Skeletal muscle satellite cell (primary cell): ENCODE measurements at regions not wholly inside any gene's neighbourhood (a gene's known extent, or its start where the extent isn't known, plus 50 kb on each side); places are given as distances from the start of the nearest gene placed in this dataset.

Experiments
- H3K27me3 ChIP-seq: 2 replicates; pipeline ENCODE4 v1.7.0; 2013; ENCODE audit warnings: low read length; ENCODE audit not compliant: control insufficient read depth, insufficient read depth
- H3K36me3 ChIP-seq: 2 replicates; pipeline ENCODE4 v1.7.0; 2013; ENCODE audit warnings: mild to moderate bottlenecking, control low read depth, low read length; ENCODE audit not compliant: insufficient read depth
- H3K4me1 ChIP-seq: 2 replicates; pipeline ENCODE4 v1.7.0; 2013; ENCODE audit warnings: low read length; ENCODE audit not compliant: control insufficient read depth, insufficient read depth
- H3K4me2 ChIP-seq: 2 replicates; pipeline ENCODE4 v1.7.0; 2013; ENCODE audit warnings: mild to moderate bottlenecking, low read length
- H3K4me3 ChIP-seq: 2 replicates; pipeline ENCODE4 v1.7.0; 2013; ENCODE audit warnings: low read length
- H3K9ac ChIP-seq: 2 replicates; pipeline ENCODE4 v1.7.0; 2013; ENCODE audit warnings: mild to moderate bottlenecking, low read depth, low read length, moderate library complexity
- H3K9me3 ChIP-seq: replicated peaks from 2 replicates; pipeline ENCODE4 v1.7.0; 2013; ENCODE audit warnings: mild to moderate bottlenecking, control low read depth, low read length

DNA sequence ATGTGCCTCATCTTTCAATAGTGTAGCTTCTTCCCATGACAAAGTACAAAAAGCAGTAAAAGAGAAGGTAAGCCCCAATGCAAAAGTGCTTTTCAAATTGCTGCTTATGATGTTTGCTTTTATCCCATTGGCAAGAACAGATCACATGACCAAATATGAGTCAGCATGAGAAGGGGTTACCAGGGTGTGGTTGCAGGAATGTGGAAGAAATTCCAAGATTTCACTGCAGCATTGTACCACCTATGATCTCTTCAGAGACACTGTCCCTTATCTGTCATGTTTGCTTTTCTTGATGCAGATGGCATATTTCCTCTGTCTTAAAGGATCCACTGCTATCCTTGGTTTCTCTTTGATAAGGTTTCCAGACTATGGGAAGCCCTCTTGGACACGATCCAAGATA, 1006.9 kb upstream of the PRMT6 start:
- Histone ChIP-seq H3K4me1 (no peaks in the 10 kb centered on the region), H3K4me2 (no peak overlapping the region), H3K4me3 (no peak overlapping the region), H3K9me3 (peaks cover 6% of the 10 kb centered on the region), H3K36me3 (no peaks in the 10 kb centered on the region), H3K9ac (no peak overlapping the region), H3K27me3 (no peaks in the 10 kb centered on the region)

- H3K4me1 ChIP-seq, result no peaks in the 10 kb centered on the region
- H3K9ac ChIP-seq, result no peak overlapping the region
- H3K27me3 ChIP-seq, result no peaks in the 10 kb centered on the region
- no peaks in the 10 kb centered on the region for H3K36me3 ChIP-seq
- no peaks in the 10 kb centered on the region for H3K9me3 ChIP-seq
- H3K4me3 ChIP-seq, result no peak overlapping the region
- H3K4me2 ChIP-seq, result no peak overlapping the region
These were observed 1000.6 kb upstream of the PRMT6 start for GRCh38 chr1:106055855-106056254.

DNA sequence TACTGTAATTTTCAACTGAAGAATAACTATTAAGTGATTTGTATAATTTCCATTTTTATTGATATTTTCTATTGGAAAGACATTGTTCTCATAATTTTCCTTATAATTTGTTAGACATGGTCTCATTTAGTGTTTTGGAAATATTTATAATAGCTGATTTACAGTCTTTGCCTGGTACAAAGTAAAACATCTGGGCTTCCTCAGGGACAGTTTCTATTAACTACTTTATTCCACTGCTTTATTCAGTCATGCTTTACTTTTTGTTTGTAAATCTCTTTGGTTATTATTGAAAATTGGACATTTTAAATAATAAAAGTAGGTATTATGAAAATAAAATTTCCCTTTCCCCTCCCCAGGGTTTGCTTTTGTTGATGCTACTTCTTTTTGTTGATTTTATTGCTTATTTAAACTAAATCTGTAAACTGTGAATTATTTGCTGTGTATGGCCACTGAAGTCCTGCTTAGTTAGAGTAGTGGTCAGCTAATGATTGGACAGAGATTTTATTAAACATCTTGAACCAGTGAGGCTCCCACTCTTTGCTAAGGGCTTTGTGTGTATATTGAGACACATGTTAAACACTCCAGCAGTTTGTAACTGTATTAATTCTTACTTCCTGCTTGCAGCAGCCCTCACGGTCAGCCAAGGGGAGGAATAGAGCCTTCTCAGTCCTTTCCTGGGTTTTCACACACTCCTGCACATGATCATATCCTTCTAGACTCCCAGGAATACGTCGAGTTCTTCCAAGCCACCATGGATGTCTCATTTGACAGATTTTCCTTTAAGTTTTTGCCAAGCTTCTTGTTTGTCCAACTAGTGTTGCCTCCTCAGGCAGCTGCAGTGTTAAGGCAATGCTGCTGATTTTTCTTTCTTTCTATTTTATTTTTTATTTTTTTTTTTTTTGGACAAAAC, 994.6 kb upstream of the PRMT6 start:
- H3K4me1 ChIP-seq, result no peaks in the 10 kb centered on the region
- no peak overlapping the region for H3K4me3 ChIP-seq
- no peaks in the 10 kb centered on the region for H3K9me3 ChIP-seq
- no peak overlapping the region for H3K4me2 ChIP-seq
- no peaks in the 10 kb centered on the region for H3K27me3 ChIP-seq
- H3K36me3 ChIP-seq, result no peaks in the 10 kb centered on the region
- no peak overlapping the region for H3K9ac ChIP-seq

- no peak overlapping the region for H3K4me3 ChIP-seq
- no peaks in the 10 kb centered on the region for H3K9me3 ChIP-seq
- H3K27me3 ChIP-seq, result no peaks in the 10 kb centered on the region
- no peaks in the 10 kb centered on the region for H3K4me1 ChIP-seq
- H3K4me2 ChIP-seq, result no peak overlapping the region
- H3K36me3 ChIP-seq, result no peaks in the 10 kb centered on the region
- no peak overlapping the region for H3K9ac ChIP-seq
These were observed 993.0 kb upstream of the PRMT6 start for GRCh38 chr1:106063510-106063909.

- Histone ChIP-seq H3K27me3 (no peaks in the 10 kb centered on the region), H3K4me3 (no peak overlapping the region), H3K4me1 (no peaks in the 10 kb centered on the region), H3K36me3 (no peaks in the 10 kb centered on the region), H3K4me2 (no peak overlapping the region), H3K9me3 (no peaks in the 10 kb centered on the region), H3K9ac (no peak overlapping the region)
These were observed 983.4 kb upstream of the PRMT6 start for GRCh38 chr1:106072909-106073600.

GRCh38 chr1:106080608-106081325, 975.7 kb upstream of the PRMT6 start:
- Histone ChIP-seq H3K27me3 (no peaks in the 10 kb centered on the region), H3K4me2 (no peak overlapping the region), H3K9me3 (peaks cover 6% of the 10 kb centered on the region), H3K4me1 (no peaks in the 10 kb centered on the region), H3K4me3 (no peak overlapping the region), H3K36me3 (no peaks in the 10 kb centered on the region), H3K9ac (no peak overlapping the region)

GRCh38 chr1:106111044-106111443, 945.4 kb upstream of the PRMT6 start:
- no peaks in the 10 kb centered on the region for H3K36me3 ChIP-seq
- no peak overlapping the region for H3K4me2 ChIP-seq
- no peaks in the 10 kb centered on the region for H3K4me1 ChIP-seq
- no peaks in the 10 kb centered on the region for H3K27me3 ChIP-seq
- H3K4me3 ChIP-seq, result no peak overlapping the region
- H3K9ac ChIP-seq, result no peak overlapping the region
- H3K9me3 ChIP-seq, result peaks cover 3% of the 10 kb centered on the region

DNA sequence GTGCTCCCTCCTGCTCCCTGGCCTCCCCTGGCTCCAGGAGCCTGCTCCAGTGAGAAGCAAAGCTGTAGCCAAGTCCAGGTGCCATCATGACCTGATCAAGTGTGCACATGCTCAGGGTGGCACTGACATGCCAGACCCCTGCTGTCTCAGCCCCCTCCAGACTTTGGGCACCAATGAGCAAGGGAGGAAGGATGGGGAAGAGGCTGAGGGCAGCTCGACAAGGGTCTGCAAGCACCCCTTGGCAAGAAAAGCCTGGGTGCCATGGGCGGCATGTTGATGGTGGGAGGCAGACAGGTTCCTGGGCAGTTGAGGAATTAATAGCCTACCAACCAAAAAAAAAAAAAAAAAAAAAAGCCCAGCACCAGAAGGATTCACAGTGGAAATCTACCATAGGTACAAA, 942.6 kb upstream of the PRMT6 start:
- no peaks in the 10 kb centered on the region for H3K36me3 ChIP-seq
- no peak overlapping the region for H3K4me3 ChIP-seq
- peaks cover 3% of the 10 kb centered on the region for H3K9me3 ChIP-seq
- H3K27me3 ChIP-seq, result no peaks in the 10 kb centered on the region
- no peak overlapping the region for H3K9ac ChIP-seq
- H3K4me1 ChIP-seq, result no peaks in the 10 kb centered on the region
- H3K4me2 ChIP-seq, result no peak overlapping the region

DNA sequence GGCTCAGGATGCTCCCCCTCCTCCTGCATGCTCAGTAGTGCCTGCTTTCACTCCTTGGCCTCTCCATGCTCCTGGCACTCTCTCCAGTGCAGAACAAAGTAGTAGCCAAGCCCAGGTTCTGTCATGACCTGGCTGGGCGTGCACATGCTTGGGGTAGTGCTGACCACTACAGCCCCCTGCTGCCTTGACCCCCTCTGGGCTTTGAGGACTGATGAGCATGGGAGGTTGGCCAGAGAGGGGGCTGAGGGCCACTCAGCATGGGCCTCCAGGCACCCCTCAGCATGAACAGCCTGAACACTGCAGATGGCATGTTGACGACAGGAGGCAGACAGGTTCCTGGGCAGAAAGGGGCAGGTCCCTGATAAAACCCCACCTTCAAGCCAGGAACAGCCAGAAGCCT, 935.7 kb upstream of the PRMT6 start:
- no peak overlapping the region for H3K4me2 ChIP-seq
- H3K9me3 ChIP-seq, result peaks cover 7% of the 10 kb centered on the region
- H3K4me1 ChIP-seq, result no peaks in the 10 kb centered on the region
- no peaks in the 10 kb centered on the region for H3K36me3 ChIP-seq
- H3K4me3 ChIP-seq, result no peak overlapping the region
- no peak overlapping the region for H3K9ac ChIP-seq
- H3K27me3 ChIP-seq, result no peaks in the 10 kb centered on the region

GRCh38 chr1:106121728-106122127, 934.7 kb upstream of the PRMT6 start:
- H3K9ac ChIP-seq, result no peak overlapping the region

DNA sequence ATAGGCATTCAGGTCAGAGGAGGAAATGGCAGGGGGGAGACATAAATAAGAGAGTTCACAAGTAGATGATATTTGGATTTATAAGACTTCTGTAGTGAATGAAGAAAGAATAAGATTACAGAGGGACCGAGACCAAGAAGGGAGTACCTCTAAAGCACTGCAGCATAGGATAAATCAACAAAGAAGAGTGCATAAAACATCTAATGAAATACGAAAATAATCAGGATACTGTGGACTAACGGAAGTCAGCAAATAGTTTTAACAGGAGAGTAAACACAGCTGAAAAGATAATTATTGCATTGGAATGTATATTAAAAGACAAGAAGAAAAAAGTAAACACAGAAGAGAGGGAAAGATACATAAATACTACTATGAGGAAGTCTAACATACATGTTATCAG, 921.9 kb upstream of the PRMT6 start:
- H3K9ac ChIP-seq, result no peak overlapping the region
- H3K4me1 ChIP-seq, result no peaks in the 10 kb centered on the region
- H3K27me3 ChIP-seq, result no peaks in the 10 kb centered on the region
- no peak overlapping the region for H3K4me3 ChIP-seq
- no peaks in the 10 kb centered on the region for H3K36me3 ChIP-seq
- H3K9me3 ChIP-seq, result no peaks in the 10 kb centered on the region
- H3K4me2 ChIP-seq, result no peak overlapping the region

More at GRCh38 chr1:106121728-106122127, 934.7 kb upstream of the PRMT6 start:
- H3K9me3 ChIP-seq, result peaks cover 7% of the 10 kb centered on the region
- H3K4me2 ChIP-seq, result no peak overlapping the region
- H3K4me3 ChIP-seq, result no peak overlapping the region
- H3K36me3 ChIP-seq, result no peaks in the 10 kb centered on the region
- no peaks in the 10 kb centered on the region for H3K4me1 ChIP-seq
- H3K27me3 ChIP-seq, result no peaks in the 10 kb centered on the region
